HG03460 (cell line): ENCODE measurements at regions not wholly inside any gene's neighbourhood (a gene's known extent, or its start where the extent isn't known, plus 50 kb on each side); places are given as distances from the start of the nearest gene placed in this dataset.
"Not testable (repeated sequence)": the region's sequence is repeated elsewhere in the genome, so short reads cannot be mapped to it uniquely, and the experiment has no call there.

ENCODE experiments used
- ATAC-seq: cut with Tn5 transposase; IDR thresholded peaks from one replicate; pipeline ENCODE4 v1.9.1; 2021; ENCODE audit not compliant: unreplicated experiment

- no peak for ATAC-seq
Measured at GRCh38 chr1:69070660-69071373, 496.9 kb upstream of the LRRC7 start.

- ATAC-seq, result no peak
Measured at GRCh38 chr1:69073176-69073575, 494.5 kb upstream of the LRRC7 start.

DNA sequence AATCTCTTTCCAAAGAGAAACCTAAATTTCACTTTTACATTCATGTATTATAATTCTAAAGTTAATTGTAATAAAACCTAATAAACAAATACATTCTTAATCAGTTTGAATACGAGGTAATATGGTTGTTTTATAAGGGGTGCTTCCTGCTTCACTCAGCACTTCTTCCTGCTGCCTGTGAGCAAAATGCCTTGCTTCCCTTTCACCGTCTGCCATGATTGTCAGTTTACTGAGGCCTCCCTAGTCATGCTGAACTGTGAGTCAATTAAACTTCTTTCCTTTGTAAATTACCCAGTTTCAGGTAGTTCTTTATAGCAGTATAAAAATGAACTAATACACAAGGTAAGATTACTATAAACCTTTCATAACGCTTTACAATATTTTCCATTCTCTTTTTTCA is 491.1 kb upstream of the LRRC7 start:
- ATAC-seq, result no peak

- no peak for ATAC-seq
Measured at GRCh38 chr1:69077198-69077597, 490.5 kb upstream of the LRRC7 start.

DNA sequence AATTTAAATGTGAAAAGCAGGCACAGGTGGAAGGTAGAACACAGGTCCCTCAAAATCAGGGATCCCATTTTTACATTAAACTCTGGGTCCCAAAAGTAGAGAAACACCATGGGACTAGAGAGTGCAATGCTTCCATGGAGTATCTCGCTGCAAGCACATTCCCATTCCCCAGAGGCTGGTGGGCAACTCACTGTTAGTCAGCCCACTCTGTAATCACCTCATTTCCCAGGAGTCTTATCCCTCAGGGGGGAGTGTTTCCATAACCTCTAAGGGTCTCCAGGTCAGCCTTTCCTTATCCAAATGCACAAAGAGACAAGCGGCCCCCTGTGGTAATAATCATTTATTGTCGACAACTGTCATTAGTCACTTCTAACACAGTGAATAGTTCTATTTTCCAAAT is 490.1 kb upstream of the LRRC7 start:
- no peak for ATAC-seq

DNA sequence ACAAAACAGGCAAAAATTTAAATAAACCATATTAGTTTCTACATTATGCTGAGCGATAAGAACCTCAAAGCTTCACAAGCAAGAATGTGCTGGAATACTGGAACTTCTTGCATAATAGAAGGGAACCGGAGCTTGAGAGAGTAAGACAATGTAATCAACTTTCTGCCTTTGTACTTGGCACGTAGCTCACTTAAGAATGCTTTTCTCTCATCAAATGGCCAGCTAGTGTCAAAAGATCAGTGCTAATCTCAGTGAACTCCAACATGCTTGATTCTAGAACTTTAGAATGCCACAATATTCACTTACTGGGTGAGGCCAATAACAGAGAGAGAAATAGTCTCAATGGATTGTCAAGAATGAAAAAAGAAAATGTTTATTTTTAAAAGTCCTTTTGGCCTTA is 486.1 kb upstream of the LRRC7 start:
- ATAC-seq, result no peak

DNA sequence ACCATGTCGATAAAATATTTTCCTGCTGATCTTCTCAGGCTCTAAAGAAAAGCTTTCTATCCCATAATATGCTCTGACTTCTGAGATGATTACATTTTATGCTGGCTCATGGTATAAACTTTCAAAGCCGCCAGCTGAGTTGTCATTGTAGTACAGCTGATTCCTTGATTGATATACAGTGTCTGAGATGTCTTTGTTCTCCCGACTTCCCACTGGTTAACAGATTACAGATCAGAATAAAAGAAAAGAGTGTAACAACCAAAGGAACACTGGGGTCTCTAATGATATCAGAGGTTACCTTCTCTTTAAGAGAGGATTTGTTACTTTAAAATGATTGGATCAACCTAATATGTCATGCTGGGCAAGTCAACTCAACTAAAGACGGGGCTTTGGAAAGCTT is 485.4 kb upstream of the LRRC7 start:
- ATAC-seq, result no peak

DNA sequence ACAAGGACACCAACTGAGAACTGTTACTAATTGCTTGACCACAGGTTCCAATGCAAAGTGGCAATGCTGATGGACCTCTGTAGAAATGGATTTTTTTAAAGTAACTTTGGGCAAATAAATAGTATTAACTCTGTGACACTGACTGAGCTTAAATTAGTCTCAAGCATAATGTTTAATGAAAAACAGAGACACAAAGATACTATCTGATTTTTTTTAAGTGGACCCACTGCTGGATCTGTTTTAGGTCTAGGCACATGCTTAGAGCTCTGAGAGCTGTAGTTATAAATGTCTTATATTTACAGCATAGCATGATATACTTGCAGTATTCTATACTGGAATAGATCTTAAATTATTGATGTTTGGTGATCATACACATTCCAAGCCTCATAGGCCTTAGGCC is 481.6 kb upstream of the LRRC7 start:
- no peak for ATAC-seq

DNA sequence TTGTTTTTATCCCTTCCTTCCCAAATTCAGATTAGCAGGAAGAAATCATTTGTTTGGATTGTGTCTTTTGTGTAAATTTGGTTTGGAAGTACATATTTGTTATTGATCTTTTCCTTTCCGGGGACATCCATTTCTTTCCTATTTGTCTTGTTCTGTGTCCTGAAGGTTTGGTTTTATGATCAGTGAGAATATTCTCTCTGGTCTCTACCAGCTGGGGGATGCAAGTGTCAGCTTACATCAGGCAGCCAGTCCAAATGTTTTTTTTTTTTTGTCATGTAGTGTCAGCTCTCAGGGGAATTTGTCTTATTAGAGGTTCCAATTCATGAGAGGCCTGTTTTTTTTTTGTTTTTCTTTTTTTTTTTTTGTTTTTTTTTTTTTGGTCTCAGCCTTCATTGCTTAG is 479.2 kb upstream of the LRRC7 start:
- ATAC-seq, result no peak

DNA sequence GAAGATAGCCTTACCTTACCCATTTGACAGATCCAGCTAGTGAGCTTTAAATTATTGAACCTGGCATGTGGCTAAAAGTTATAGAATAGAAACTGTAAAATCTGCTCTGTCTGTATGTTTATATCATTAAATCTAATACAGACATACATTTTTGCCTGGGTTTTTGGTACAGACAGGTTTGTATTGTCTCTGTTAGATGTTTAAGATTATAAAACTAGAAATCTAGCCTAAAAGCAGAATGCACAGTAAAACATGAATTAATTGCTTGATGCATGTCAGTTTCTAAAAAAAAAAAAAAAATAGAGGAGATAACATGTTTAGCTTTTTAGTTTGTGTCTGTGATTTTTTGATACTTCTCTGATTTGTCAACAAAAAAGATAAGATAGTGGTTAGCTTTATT is 477.6 kb upstream of the LRRC7 start:
- no peak for ATAC-seq

DNA sequence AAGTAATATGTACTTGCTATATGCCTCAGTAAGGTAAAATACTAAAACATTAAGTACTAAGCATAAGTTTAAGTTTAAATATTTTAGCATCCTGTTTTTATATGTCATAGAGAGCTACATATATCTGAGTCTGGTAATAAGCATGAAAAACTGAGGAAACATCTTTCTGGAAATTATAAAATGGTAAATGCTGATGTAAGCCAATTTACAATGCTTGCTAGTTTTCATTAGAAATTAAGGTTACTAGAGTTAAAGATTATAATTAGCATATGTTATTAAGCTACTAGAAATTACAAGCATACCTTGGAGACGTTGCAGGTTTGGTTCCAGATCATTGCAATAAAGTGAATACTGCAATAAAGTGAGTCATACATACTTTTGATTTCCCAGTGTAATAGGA is 477.0 kb upstream of the LRRC7 start:
- ATAC-seq, result no peak

GRCh38 chr1:69102058-69102457 is 465.7 kb upstream of the LRRC7 start:
- not testable (repeated sequence) for ATAC-seq

DNA sequence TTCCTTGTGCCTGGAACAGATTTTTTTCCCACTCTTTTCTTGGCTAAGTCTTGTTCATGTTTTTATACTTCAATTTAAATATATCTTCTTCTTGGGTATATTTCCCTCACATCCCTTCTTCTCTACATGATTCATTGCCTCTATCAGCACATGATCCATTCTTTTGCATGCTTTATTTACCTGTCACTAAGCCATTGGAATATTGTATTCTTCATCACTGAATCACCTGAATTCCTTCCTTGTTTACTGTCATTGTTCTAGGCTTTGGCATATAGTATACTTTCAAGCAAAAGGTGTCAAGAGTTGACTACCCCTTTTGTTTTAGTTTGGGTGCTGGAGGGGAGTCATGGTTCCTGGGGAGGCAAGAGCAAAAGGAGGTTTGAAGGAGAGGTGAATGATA is 464.5 kb upstream of the LRRC7 start:
- ATAC-seq, result no peak

DNA sequence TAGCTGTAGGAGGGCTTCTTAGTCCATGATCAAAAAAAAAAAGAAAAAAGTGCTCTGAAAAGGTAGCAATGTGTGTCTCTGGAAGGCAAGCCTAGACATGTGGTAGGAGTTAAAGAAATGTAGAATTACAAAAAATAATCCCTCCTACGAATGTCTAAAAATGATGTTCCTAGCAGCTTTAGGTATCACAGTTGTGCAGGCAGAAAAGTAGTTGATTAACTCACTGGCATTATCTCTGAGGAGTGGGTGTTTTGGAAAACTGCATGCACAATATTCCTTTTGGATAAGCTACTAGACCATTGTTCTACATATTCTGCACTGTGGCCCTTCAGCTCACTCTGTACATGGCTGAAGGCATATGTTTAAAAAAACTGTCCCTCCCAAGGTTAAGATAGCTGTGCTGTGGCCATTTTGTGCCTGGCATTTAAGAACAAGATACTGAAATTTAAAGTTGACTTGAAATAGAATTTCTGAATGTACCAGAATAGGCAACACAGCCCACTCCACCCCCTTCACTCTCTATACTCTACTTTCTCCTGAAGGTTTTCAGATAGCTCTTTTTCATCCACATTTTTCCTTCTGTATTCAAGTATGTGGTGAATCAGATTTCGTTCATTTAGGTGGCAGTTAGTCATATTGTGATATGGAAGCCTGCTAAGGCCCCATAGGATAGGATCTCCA is 463.9 kb upstream of the LRRC7 start:
- no peak for ATAC-seq

DNA sequence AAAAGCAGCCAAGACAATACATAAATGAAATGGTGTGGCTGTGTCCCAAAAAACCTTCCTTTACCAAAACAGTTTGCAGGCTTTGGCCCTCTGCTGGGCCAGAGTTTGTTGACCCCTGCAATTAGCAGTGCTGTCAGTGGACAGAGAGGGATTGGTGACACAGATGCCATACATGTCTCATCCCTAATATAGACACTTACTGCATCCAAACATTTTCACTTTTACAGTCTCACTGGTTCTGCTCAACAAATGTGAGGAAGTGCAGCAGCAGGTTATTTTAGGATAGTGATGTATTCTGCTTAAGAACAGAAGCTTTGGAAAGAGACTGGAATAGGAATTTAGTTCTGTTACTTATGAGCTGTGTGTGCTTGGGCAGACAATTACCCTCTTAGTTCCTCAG is 462.8 kb upstream of the LRRC7 start:
- ATAC-seq, result no peak

DNA sequence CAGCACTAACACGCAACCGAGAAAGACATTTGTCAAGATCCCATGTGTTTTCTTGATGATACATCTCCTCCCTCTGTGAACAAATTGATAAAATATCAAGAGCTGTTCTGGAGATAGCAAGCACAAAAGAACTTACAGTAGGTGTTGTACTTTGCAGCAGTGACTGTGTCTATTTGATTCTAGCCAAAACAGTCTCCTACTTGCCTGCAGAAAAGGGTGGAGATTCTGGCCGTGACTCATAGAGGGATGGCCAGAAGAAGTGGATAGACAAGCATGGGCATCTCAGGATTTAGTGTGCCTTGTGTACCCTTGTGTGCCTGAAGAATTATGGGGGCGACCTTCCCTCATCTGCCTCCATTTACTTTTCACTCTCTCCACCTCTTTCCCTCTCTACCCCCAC is 458.4 kb upstream of the LRRC7 start:
- ATAC-seq, result no peak

DNA sequence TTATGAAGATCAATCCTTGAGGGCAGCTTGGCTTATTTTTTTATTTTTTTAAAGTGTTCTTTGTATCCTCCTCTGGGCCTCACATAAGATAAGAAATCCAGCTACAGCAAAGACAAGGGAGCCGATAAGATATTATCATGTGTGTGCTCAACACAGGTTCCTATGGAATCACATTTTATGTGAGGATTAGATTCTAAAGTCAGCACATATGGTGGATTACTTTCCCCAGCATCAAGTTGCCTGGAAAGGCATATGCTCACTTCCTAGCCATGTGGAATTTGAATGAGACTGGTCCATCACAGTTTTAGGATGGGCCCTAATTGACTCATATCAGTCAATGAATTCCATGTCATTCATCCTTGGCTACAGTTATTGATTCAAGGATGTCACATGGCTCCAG is 456.9 kb upstream of the LRRC7 start:
- no peak for ATAC-seq

DNA sequence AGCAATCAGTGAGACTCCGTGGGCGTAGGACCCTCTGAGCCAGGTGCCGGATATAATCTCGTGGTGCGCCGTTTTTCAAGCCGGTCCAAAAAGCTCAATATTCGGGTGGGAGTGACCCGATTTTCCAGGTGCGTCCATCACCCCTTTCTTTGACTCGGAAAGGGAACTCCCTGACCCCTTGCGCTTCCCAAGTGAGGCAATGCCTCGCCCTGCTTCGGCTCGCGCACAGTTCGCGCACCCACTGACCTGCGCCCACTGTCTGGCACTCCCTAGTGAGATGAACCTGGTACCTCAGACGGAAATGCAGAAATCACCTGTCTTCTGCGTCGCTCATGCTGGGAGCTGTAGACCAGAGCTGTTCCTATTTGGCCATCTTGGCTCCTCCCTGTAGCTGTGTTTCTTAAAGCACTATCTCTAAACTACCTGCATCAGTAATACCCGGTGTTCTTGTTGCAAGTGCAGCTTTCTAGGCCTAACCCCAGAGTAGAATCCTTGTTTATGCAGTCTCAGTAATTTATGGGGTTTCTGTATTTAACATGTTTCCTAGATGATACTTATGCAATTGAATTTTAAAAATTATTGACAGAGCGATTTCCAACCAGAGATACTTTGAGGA is 447.5 kb upstream of the LRRC7 start:
- not testable (repeated sequence) for ATAC-seq

DNA sequence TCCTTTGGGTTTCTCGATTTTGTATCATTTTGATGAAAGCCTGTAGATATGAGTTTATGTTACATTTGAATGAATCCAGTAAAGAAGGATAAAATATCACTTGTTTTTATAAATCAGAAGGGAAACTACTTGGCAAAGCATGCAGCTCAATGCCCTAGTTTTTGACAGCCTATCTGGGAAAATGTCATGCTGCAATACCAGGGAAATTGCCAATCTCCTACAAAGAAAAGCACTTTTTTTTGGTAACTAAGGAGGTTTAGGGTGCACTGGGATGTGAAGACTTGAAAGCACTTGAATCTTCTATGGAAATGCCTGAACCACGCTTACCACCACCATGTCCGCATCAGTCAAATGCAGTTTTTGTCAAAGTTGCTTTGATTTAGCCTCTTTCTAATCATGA is 446.9 kb upstream of the LRRC7 start:
- ATAC-seq, result no peak

DNA sequence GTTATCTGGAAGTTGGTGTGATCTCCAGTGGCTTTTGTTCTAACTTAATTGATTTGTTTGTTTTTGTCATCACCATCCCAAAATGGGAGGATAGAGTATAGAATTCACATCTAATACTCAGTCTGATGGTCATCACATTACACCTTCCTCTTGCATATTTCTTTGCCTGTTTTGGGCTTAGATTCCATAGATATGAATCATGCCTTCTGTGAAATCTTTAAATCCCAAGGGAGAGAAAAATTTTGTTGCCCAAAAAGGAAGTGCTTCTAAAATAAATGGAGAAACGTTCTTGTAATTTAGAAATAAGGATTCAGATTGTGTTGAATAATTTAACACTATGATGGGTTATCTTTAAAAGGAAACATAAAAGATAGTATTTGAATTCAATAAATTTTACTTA is 446.0 kb upstream of the LRRC7 start:
- no peak for ATAC-seq

GRCh38 chr1:69122373-69122772 is 445.3 kb upstream of the LRRC7 start:
- ATAC-seq, result no peak

DNA sequence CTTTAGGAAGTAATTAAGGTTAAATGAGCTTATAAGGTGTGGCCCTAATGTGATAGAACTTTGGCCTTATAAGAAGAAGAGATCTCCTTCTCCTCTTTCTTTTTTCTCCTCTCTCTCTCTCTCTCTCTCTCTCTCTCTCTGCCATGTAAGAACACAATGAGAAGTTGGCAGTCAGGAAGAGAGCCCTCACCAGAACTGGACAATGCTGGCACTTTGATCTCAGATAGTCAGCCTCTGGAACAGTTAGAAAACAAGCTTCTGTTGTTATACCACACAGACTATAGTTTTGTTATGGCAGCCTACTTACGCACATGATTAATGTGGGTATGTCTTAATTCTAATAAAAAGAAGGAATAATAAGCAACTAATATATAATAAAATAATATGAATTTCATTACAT is 444.2 kb upstream of the LRRC7 start:
- no peak for ATAC-seq

- no peak for ATAC-seq
Measured at GRCh38 chr1:69126796-69127195, 440.9 kb upstream of the LRRC7 start.
